K562 (cell line): ENCODE measurements at regions not wholly inside any gene's neighbourhood (a gene's known extent, or its start where the extent isn't known, plus 50 kb on each side); places are given as distances from the start of the nearest gene placed in this dataset.

Source experiments
- ATAC-seq: fragments of 200-7000 bp; cut with Tn5 transposase; 3 replicates; pipeline ENCODE4 v1.9.1; 2020; ENCODE audit warnings: moderate library complexity
- BruUV-seq: library from RNA; stranded (reverse); fragments of 400-500 nt; replicated peaks from 2 replicates; lab custom pipeline; 2021; lab: Mats Ljungman, UMichigan
- CTCF ChIA-PET: fragments of 300-600 bp; formaldehyde crosslinking; extraction: SDS; loops from one replicate; lab custom pipeline; 2021; ENCODE audit warnings: low intra/inter-chr PET ratio; lab: Yijun Ruan, JAX
- POLR2A ChIA-PET: fragments of 300-600, 350-650 bp; sonication (Branson Sonifier 250); formaldehyde crosslinking; extraction: SDS; loops from one replicate; lab custom pipeline; 2021; ENCODE audit warnings: antibody characterized with exemption, inconsistent platforms; lab: Yijun Ruan, JAX
- DNase-seq, 4 experiments: peaks; one replicate each; pipeline versions ENCODE4 v3.0.0 to v3.0.0-alpha.2; 2011 to 2018; ENCODE audit warnings: low spot score in 3 of 4, mixed read lengths in 3 of 4; ENCODE audit errors: extremely low read depth in 1 of 4
- FAIRE-seq: peaks from 2 replicates; lab custom pipeline; 2011; peaks lifted over from hg19 to GRCh38; lab: Jason Lieb, UNC
- H2AFZ ChIP-seq: 2 replicates; pipeline ENCODE4 v1.6.0; 2011; ENCODE audit warnings: low read depth, low read length, control low read depth, inconsistent platforms
- H3K27ac ChIP-seq: fragments of 200-600 bp; 3 replicates; pipeline ENCODE4 v1.8.0; 2011; ENCODE audit warnings: low read depth, mild to moderate bottlenecking, control low read depth, inconsistent platforms, low read length, moderate library complexity, mixed read lengths; ENCODE audit errors: extremely low read depth
- H3K27me3 ChIP-seq, 2 experiments: fragments of 300-600 bp in 1 of 2; 2 replicates in 1 of 2; 3 replicates in 1 of 2; pipeline versions ENCODE4 v1.6.0 to v1.8.0; 2011; ENCODE audit warnings: inconsistent platforms in 2 of 2, low read length in 2 of 2, mild to moderate bottlenecking in 1 of 2, mixed read lengths in 1 of 2, moderate library complexity in 1 of 2; ENCODE audit not compliant: control insufficient read depth in 2 of 2, insufficient read depth in 2 of 2
- H3K36me3 ChIP-seq: fragments of 300-600 bp; 3 replicates; pipeline ENCODE4 v1.8.0; 2011; ENCODE audit warnings: mild to moderate bottlenecking, low read length, inconsistent platforms; ENCODE audit not compliant: control insufficient read depth, insufficient read depth
- H3K4me1 ChIP-seq, 2 experiments: fragments of 200-600 bp in 1 of 2; replicated peaks in 1 of 2; 2 replicates in 1 of 2; 3 replicates in 1 of 2; pipeline versions ENCODE4 v1.5.1 to v1.8.0; 2011; ENCODE audit warnings: inconsistent platforms in 2 of 2, low read length in 2 of 2, mild to moderate bottlenecking in 1 of 2, mixed read lengths in 1 of 2, moderate library complexity in 1 of 2; ENCODE audit not compliant: control insufficient read depth in 2 of 2, insufficient read depth in 2 of 2
- H3K4me2 ChIP-seq: 2 replicates; pipeline ENCODE4 v1.6.1; 2011; ENCODE audit warnings: low read length, control low read depth, inconsistent platforms, mixed read lengths; ENCODE audit not compliant: insufficient read depth
- H3K4me3 ChIP-seq: fragments of 200-600 bp; sonication (generic), shearing (Covaris generic); 2 replicates; pipeline ENCODE4 v1.5.1; 2016; ENCODE audit warnings: control low read depth, inconsistent platforms
- H3K79me2 ChIP-seq: fragments of 200-600 bp; 3 replicates; pipeline ENCODE4 v1.8.0; 2011; ENCODE audit warnings: low read length, inconsistent platforms; ENCODE audit not compliant: control insufficient read depth, insufficient read depth
- H3K9ac ChIP-seq, 2 experiments: 2 replicates each; pipeline versions ENCODE4 v1.6.0 to v1.6.1; 2011; ENCODE audit warnings: low read depth in 2 of 2, low read length in 2 of 2, control low read depth in 1 of 2, inconsistent platforms in 1 of 2, mild to moderate bottlenecking in 1 of 2, mixed read lengths in 1 of 2; ENCODE audit not compliant: insufficient read depth in 1 of 2
- H3K9me1 ChIP-seq: one replicate; pipeline ENCODE4 v1.6.0; 2011; ENCODE audit warnings: inconsistent platforms, mild to moderate bottlenecking, low read length, moderate library complexity; ENCODE audit not compliant: control insufficient read depth, insufficient read depth
- H3K9me3 ChIP-seq: replicated peaks from 2 replicates; pipeline ENCODE4 v1.5.1; 2011; ENCODE audit warnings: low read depth, low read length, inconsistent platforms; ENCODE audit not compliant: control insufficient read depth, insufficient read depth
- H4K20me1 ChIP-seq: replicated peaks from 2 replicates; pipeline ENCODE4 v1.6.1; 2011; ENCODE audit warnings: low read length, inconsistent platforms, mixed read lengths; ENCODE audit not compliant: control insufficient read depth, insufficient read depth
- CUX1 ChIP-seq: fragments of 200-800 bp; sonication (Bioruptor generic); IDR thresholded peaks from 2 replicates; pipeline ENCODE4 v1.6.1; 2016; ENCODE audit warnings: missing genetic modification characterization, missing compliant biosample characterization
- DIDO1 ChIP-seq: fragments of 450-650 bp; IDR thresholded peaks from 2 replicates; pipeline ENCODE4 v1.6.1; 2016; ENCODE audit warnings: low read depth, missing biosample characterization, missing genetic modification characterization
- ERF ChIP-seq: fragments of 450-650 bp; formaldehyde crosslinking; IDR thresholded peaks from 2 replicates; pipeline ENCODE4 v1.4.0; 2020; ENCODE audit warnings: mild to moderate bottlenecking, mixed read lengths
- FOXK2 ChIP-seq, 2 experiments: fragments of 450-650 bp; IDR thresholded peaks in 1 of 2; conservative IDR thresholded peaks in 1 of 2; 2 replicates each; pipeline ENCODE4 v1.6.1; 2016; ENCODE audit warnings: low read depth in 2 of 2, mild to moderate bottlenecking in 1 of 2
- HMGXB4 ChIP-seq: sonication (generic); formaldehyde crosslinking; IDR thresholded peaks from 2 replicates; pipeline ENCODE4 v1.8.1; 2023; ENCODE audit warnings: mild to moderate bottlenecking, missing genetic modification reagents
- HNRNPL ChIP-seq: fragments of 200-400 bp; formaldehyde crosslinking; IDR thresholded peaks from 2 replicates; pipeline ENCODE4 v1.6.1; 2017; ENCODE audit warnings: low read depth, mild to moderate bottlenecking, low read length
- KDM5B ChIP-seq: fragments of 200-600 bp; sonication (generic); IDR thresholded peaks from 2 replicates; pipeline ENCODE4 v1.6.1; 2012; ENCODE audit warnings: low read depth, mild to moderate bottlenecking, moderate library complexity, low read length, control low read depth, inconsistent platforms; ENCODE audit not compliant: insufficient replicate concordance
- MTA2 ChIP-seq: fragments of 450-650 bp; IDR thresholded peaks from 2 replicates; pipeline ENCODE4 v1.6.1; 2016; ENCODE audit warnings: low read depth
- NFE2L1 ChIP-seq: fragments of 450-650 bp; IDR thresholded peaks from 2 replicates; pipeline ENCODE4 v1.6.1; 2016; ENCODE audit warnings: missing genetic modification characterization, low read depth, mild to moderate bottlenecking, missing compliant biosample characterization, moderate library complexity, borderline replicate concordance
- NR3C1 ChIP-seq: sonication (generic); formaldehyde crosslinking; IDR thresholded peaks from 2 replicates; pipeline ENCODE4 v1.8.1; 2022; ENCODE audit warnings: missing genetic modification reagents
- PURB ChIP-seq: sonication (generic); formaldehyde crosslinking; IDR thresholded peaks from 2 replicates; pipeline ENCODE4 v1.9.0; 2021; ENCODE audit warnings: low read depth, mild to moderate bottlenecking, missing genetic modification reagents
- RBM34 ChIP-seq: fragments of 200-400 bp; formaldehyde crosslinking; IDR thresholded peaks from 2 replicates; pipeline ENCODE4 v1.6.1; 2018; ENCODE audit warnings: low read length, borderline replicate concordance; ENCODE audit not compliant: insufficient read depth
- RFX5 ChIP-seq: IDR thresholded peaks from 2 replicates; pipeline ENCODE4 v1.6.1; 2011; ENCODE audit warnings: low read depth, mild to moderate bottlenecking, improper control_type of control experiment, low read length
- ZC3H8 ChIP-seq: fragments of 450-650 bp; IDR thresholded peaks from 2 replicates; pipeline ENCODE4 v1.6.1; 2017
- ZNF197 ChIP-seq: fragments of 200-800 bp; sonication (Bioruptor generic); IDR thresholded peaks from 2 replicates; pipeline ENCODE4 v1.6.1; 2016; ENCODE audit warnings: low read depth, missing genetic modification characterization, missing compliant biosample characterization
- ZNF232 ChIP-seq: sonication (generic); formaldehyde crosslinking; IDR thresholded peaks from 2 replicates; pipeline ENCODE4 v1.8.0; 2022; ENCODE audit warnings: mild to moderate bottlenecking, missing genetic modification reagents
- ZNF408 ChIP-seq: fragments of 250-450 bp; sonication (Bioruptor Pico); IDR thresholded peaks from 2 replicates; pipeline ENCODE4 v1.4.0; 2020; ENCODE audit warnings: low read depth, mild to moderate bottlenecking, moderate library complexity
- ZNF780A ChIP-seq: fragments of 250-450 bp; sonication (Bioruptor Pico); IDR thresholded peaks from 2 replicates; pipeline ENCODE4 v1.5.0; 2021; ENCODE audit warnings: mild to moderate bottlenecking
- WGBS: fragments of 100-300 bp; shearing (Covaris generic); methylation state at CpG from one replicate; pipeline ENCODE4 v1.1.6; 2016; ENCODE audit warnings: low coverage, mixed read lengths; ENCODE audit not compliant: insufficient coverage; ENCODE audit errors: missing lambda C conversion rate; 5-methylcytosine and 5-hydroxymethylcytosine counted together
- in situ Hi-C: fragments of 300-500 bp; cut with MboI; formaldehyde crosslinking; loops from 4 replicates; pipeline ENCODE4 v1.15.0; 2018; ENCODE audit warnings: inconsistent platforms, mixed read lengths
- intact Hi-C: fragments of 100-400 bp; cut with micrococcal nuclease; formaldehyde crosslinking; loops from 2 replicates; pipeline ENCODE4 v1.14.2; 2022

GRCh38 chrX:107508925-107509324, 59.5 kb downstream of the FRMPD3 start:
- no peak overlapping the region for H3K4me2 ChIP-seq
- 0 out of 5 replicates have a peak, but pooled peaks cover 0 to under 1% of the 10 kb centered on the region in 2 experiments for H3K4me1 ChIP-seq
- POLR2A ChIA-PET, result no interaction called here
- FAIRE-seq, result no peak
- 0 out of 2 replicates have a peak, but pooled peaks cover 5% of the 10 kb centered on the region for H4K20me1 ChIP-seq
- no peaks in the 10 kb centered on the region for H3K9me1 ChIP-seq
- H3K79me2 ChIP-seq, result no peaks in the 10 kb centered on the region
- no peak overlapping the region for H2AFZ ChIP-seq
- H3K36me3 ChIP-seq, result no peaks in the 10 kb centered on the region
- WGBS, result 0% methylated on average over 3 of the region's 3 CpGs
- no peaks in the 10 kb centered on the region for H3K9me3 ChIP-seq
- DNase-seq, result no peak
- in situ Hi-C loops, result no loop called here
- no peak overlapping the region for H3K4me3 ChIP-seq
- peaks cover 3 to 31% of the 10 kb centered on the region in 2 experiments; a peak in 4 of 5 replicates for H3K27me3 ChIP-seq
- intact Hi-C loops, result no loop called here
- TF ChIP-seq ZNF197 (CRISPR knock-in tag), result no peak
- TF ChIP-seq RBM34, result no peak
- no peak for TF ChIP-seq ZNF780A (CRISPR knock-in tag)
- no peak for TF ChIP-seq HMGXB4 (CRISPR knock-in tag)
- TF ChIP-seq HNRNPL, result no peak
- no peak for TF ChIP-seq ZC3H8
- no peak for TF ChIP-seq PURB (CRISPR knock-in tag)
- no peak for TF ChIP-seq DIDO1
- no peak for TF ChIP-seq NR3C1
- no peak for TF ChIP-seq KDM5B
- TF ChIP-seq RFX5, result no peak
- no peak for TF ChIP-seq FOXK2 (conservative IDR thresholded peaks at IDR 0.05 in 1 of 2, IDR thresholded peaks at IDR 0.05 in 1 of 2; ENCODE audit: low read depth in 2 of 2)
- TF ChIP-seq NFE2L1, result no peak
- no peak for TF ChIP-seq ZNF408
- TF ChIP-seq ERF, result no peak
- no peak for TF ChIP-seq MTA2
- no peak for TF ChIP-seq CUX1 (CRISPR knock-in tag)
- no peak for TF ChIP-seq ZNF232 (CRISPR knock-in tag)
- TF ChIP-seq, all 486 proteins: peak for 0
- Histone ChIP-seq H3K9ac (no peak overlapping the region), H3K27ac (no peak overlapping the region)
- CTCF ChIA-PET, result no interaction called here
- no peak for ATAC-seq
- BruUV-seq, result no TSS peak
